OCI-LY1 (cell line): ENCODE measurements at regions not wholly inside any gene's neighbourhood (a gene's known extent, or its start where the extent isn't known, plus 50 kb on each side); places are given as distances from the start of the nearest gene placed in this dataset.

Experiments
- CTCF ChIP-seq: fragments of 200-600 bp; sonication (generic), shearing (Covaris generic); IDR thresholded peaks from 2 replicates; pipeline ENCODE4 v1.5.1; 2017; ENCODE audit warnings: mild to moderate bottlenecking, antibody characterized with exemption, low read length, moderate library complexity, mixed read lengths
- EZH2 ChIP-seq: fragments of 200-600 bp; sonication (generic), shearing (Covaris generic); IDR thresholded peaks from 2 replicates; pipeline ENCODE4 v1.8.0; 2017; ENCODE audit warnings: borderline replicate concordance, mixed run types, mild to moderate bottlenecking, antibody characterized with exemption, low read length, moderate library complexity, mixed read lengths

DNA sequence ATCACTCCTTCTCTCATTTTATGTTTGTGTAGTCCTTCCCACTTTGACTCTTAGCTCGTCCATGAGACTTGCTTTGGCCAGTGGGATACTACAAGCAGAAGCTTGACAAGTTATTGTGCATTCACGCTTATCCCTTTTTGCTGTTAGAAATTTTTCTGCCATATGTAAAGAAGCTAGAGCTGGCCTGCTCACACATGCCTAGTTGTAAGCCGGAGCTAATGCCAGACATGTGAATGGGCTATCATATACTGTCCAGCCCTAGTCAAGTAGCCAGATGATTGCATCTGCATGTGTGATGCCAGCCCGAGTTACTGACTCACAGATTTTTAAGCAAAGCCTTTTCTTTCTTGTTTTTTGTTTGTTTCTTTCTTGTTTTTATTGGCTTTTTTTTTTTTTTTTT lies 460.7 kb downstream of the TDRD3 start:
- TF ChIP-seq CTCF (no peak), EZH2 (no peak)
